IPS-15b (cell line): ENCODE measurements at regions not wholly inside any gene's neighbourhood (a gene's known extent, or its start where the extent isn't known, plus 50 kb on each side); places are given as distances from the start of the nearest gene placed in this dataset.
"Not testable (repeated sequence)": the region's sequence is repeated elsewhere in the genome, so short reads cannot be mapped to it uniquely, and the experiment has no call there.

Experiments
- H3K27me3 ChIP-seq: one replicate; pipeline ENCODE4 v1.6.1; 2013; ENCODE audit warnings: low read length; ENCODE audit not compliant: control insufficient read depth, insufficient read depth
- H3K36me3 ChIP-seq: one replicate; pipeline ENCODE4 v1.6.1; 2013; ENCODE audit warnings: low read length; ENCODE audit not compliant: control insufficient read depth, insufficient read depth
- H3K4me1 ChIP-seq: one replicate; pipeline ENCODE4 v1.6.1; 2013; ENCODE audit warnings: mild to moderate bottlenecking, low read length; ENCODE audit not compliant: control insufficient read depth, insufficient read depth
- H3K4me3 ChIP-seq: one replicate; pipeline ENCODE4 v1.5.1; 2013; ENCODE audit warnings: low read depth, low read length
- H3K9ac ChIP-seq: one replicate; pipeline ENCODE4 v1.6.1; 2013; ENCODE audit warnings: low read depth, mild to moderate bottlenecking, low read length
- H3K9me3 ChIP-seq: one replicate; pipeline ENCODE4 v1.6.1; 2013; ENCODE audit warnings: mild to moderate bottlenecking, low read length; ENCODE audit not compliant: control insufficient read depth, insufficient read depth

DNA sequence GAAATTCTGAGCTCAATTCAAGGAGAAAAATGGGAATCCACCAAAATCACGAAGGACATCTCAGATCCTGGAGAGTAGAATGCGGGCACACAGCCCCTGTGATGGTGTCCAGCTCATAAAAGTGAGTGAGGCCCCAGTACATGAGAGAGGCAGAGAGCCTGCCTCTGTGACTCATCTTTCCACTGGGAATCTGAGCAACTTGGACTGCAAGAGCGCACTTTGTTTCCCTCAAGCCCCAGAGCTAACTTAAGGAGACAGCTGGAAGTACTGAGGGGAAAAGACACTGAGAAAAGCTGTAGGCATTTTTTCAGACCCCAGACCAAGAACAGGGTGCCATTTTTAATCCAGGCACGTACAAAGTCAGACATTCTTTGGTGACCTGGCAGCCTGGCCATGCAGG lies 273.7 kb downstream of the C11orf87 start:
- Histone ChIP-seq H3K36me3 (no peaks in the 10 kb centered on the region), H3K4me3 (no peak overlapping the region), H3K9me3 (peaks cover 4% of the 10 kb centered on the region), H3K4me1 (no peaks in the 10 kb centered on the region), H3K9ac (no peak overlapping the region), H3K27me3 (no peaks in the 10 kb centered on the region)

DNA sequence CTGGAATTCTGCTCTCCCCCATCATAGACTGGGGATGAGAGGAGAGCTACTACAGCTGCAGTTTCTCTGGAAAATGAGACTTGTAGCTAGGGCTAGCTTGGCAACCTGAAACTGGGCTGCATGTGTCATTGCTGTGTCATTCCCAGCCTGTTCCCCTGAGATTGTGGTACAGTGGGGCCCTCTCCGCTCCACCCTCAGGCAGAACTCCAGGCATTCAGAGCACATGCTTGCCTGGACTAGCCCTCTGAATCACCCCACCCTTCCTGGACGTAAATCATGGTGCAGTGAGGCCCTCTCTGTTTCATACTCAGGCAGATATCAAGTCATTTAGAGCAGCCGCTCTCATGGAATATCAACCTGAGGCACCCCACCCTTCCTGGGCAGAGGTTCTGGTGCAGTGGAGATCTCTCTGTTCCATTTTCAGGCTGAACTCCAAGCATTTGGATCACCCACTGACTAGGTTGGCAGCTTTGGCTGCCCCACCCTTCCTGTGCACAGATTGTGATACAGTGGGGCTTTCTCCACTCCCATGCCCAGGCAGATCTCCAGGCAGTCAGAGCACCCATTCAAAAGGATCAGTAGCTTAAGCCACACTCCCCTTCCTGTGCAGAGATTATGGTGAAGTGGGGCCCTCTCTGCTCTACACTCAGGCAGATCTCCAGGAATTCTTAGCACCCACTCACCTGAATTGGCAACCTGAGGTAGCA lies 274.4 kb downstream of the C11orf87 start:
- H3K9ac ChIP-seq: no peak overlapping the region
- H3K27me3 ChIP-seq: no peaks in the 10 kb centered on the region
- H3K4me1 ChIP-seq: no peaks in the 10 kb centered on the region
- no peak overlapping the region for H3K4me3 ChIP-seq
- peaks cover 4% of the 10 kb centered on the region for H3K9me3 ChIP-seq
- no peaks in the 10 kb centered on the region for H3K36me3 ChIP-seq

- H3K36me3 ChIP-seq: no peaks in the 10 kb centered on the region
- no peak overlapping the region for H3K9ac ChIP-seq
- H3K4me3 ChIP-seq: no peak overlapping the region
- peaks cover 4% of the 10 kb centered on the region for H3K9me3 ChIP-seq
- no peaks in the 10 kb centered on the region for H3K27me3 ChIP-seq
- no peaks in the 10 kb centered on the region for H3K4me1 ChIP-seq
Measured at GRCh38 chr11:109697140-109697843, 275.3 kb downstream of the C11orf87 start.

GRCh38 chr11:109698237-109698636 lies 276.2 kb downstream of the C11orf87 start:
- Histone ChIP-seq H3K4me3 (no peak overlapping the region), H3K36me3 (no peaks in the 10 kb centered on the region), H3K4me1 (no peaks in the 10 kb centered on the region), H3K9ac (no peak overlapping the region), H3K27me3 (no peaks in the 10 kb centered on the region), H3K9me3 (peaks cover 4% of the 10 kb centered on the region)

- Histone ChIP-seq H3K9ac (no peak overlapping the region), H3K4me3 (no peak overlapping the region), H3K27me3 (no peaks in the 10 kb centered on the region), H3K9me3 (no peaks in the 10 kb centered on the region), H3K4me1 (no peaks in the 10 kb centered on the region), H3K36me3 (no peaks in the 10 kb centered on the region)
Measured at GRCh38 chr11:109704432-109704831, 282.4 kb downstream of the C11orf87 start.

DNA sequence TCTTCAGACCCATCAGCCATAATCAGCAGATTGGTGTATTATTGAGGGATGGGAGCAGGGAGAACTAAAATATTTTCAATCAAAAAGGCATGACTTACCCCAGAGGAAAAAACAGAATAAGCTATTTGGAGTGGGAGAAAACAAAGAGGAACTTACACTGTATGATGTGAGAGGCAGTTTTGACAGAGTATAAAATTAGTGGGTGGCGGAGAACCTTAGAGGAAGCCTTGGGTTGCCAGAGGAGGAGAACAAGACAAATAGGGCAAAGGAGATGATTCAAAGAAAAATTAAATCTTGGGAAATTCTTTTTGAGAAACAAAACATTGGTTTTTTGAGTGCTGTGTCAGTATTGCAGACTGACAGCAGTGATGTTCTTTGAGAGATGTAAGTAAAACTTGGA lies 285.0 kb downstream of the C11orf87 start:
- H3K27me3 ChIP-seq: no peaks in the 10 kb centered on the region
- H3K9ac ChIP-seq: no peak overlapping the region
- no peak overlapping the region for H3K4me3 ChIP-seq
- no peaks in the 10 kb centered on the region for H3K36me3 ChIP-seq
- no peaks in the 10 kb centered on the region for H3K4me1 ChIP-seq
- H3K9me3 ChIP-seq: no peaks in the 10 kb centered on the region

- no peak overlapping the region for H3K4me3 ChIP-seq
Measured at GRCh38 chr11:109707411-109707810, 285.4 kb downstream of the C11orf87 start.

GRCh38 chr11:109708184-109708583 lies 286.2 kb downstream of the C11orf87 start:
- no peak overlapping the region for H3K4me3 ChIP-seq
- no peaks in the 10 kb centered on the region for H3K9me3 ChIP-seq
- no peaks in the 10 kb centered on the region for H3K4me1 ChIP-seq
- no peaks in the 10 kb centered on the region for H3K36me3 ChIP-seq
- H3K27me3 ChIP-seq: no peaks in the 10 kb centered on the region
- no peak overlapping the region for H3K9ac ChIP-seq

More at GRCh38 chr11:109707411-109707810, 285.4 kb downstream of the C11orf87 start:
- no peaks in the 10 kb centered on the region for H3K9me3 ChIP-seq
- H3K4me1 ChIP-seq: no peaks in the 10 kb centered on the region
- H3K36me3 ChIP-seq: no peaks in the 10 kb centered on the region
- no peak overlapping the region for H3K9ac ChIP-seq
- no peaks in the 10 kb centered on the region for H3K27me3 ChIP-seq

- H3K4me3 ChIP-seq, H3K27me3 ChIP-seq, H3K9me3 ChIP-seq, H3K36me3 ChIP-seq, H3K9ac ChIP-seq, H3K4me1 ChIP-seq: not testable (repeated sequence)
Measured at GRCh38 chr11:109714444-109714843, 292.5 kb downstream of the C11orf87 start.

- not testable (repeated sequence) for H3K27me3 ChIP-seq, H3K9me3 ChIP-seq, H3K4me1 ChIP-seq, H3K4me3 ChIP-seq, H3K36me3 ChIP-seq, H3K9ac ChIP-seq
Measured at GRCh38 chr11:109715424-109715823, 293.4 kb downstream of the C11orf87 start.

DNA sequence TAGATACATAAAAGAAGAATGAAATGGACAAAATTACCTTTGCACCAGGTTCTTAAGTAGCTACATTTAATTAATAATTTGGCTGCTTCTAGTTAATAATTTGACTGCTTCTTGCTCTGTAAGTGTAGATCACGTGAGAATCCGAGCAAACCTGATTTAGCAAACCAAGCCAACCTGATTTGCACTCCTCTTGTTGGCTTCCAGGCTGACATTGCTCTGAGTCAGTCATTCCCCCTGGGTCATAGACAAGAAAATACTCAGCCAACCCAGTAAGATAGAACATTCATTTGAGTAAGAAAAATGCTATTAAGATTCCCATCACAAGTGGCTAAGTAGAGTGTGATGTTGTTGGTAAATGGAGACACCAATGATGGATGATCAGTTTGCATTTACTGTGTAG lies 304.1 kb downstream of the C11orf87 start:
- no peak overlapping the region for H3K9ac ChIP-seq
- H3K9me3 ChIP-seq: no peaks in the 10 kb centered on the region
- H3K4me1 ChIP-seq: no peaks in the 10 kb centered on the region
- H3K4me3 ChIP-seq: no peak overlapping the region
- H3K36me3 ChIP-seq: no peaks in the 10 kb centered on the region
- H3K27me3 ChIP-seq: no peaks in the 10 kb centered on the region

DNA sequence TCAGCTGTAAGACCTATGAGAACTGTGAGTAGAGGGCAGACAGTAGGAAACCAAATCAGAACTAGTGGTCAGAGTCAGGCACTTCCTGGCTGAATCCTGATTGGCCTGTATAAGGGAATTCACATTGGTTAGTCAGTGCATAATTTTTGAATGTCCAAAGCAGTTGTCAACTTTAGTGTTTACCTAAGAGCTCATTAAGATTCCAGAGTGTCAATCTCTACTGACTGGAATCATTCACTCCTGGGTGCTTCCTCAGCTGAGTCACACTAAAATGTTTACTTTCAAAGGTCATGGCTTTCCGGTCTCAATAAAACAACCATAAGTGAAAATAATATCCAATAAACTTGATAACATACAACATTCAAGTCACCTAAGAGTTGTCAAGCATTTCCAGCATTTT lies 306.1 kb downstream of the C11orf87 start:
- H3K9ac ChIP-seq: no peak overlapping the region
- no peaks in the 10 kb centered on the region for H3K27me3 ChIP-seq
- no peaks in the 10 kb centered on the region for H3K4me1 ChIP-seq
- no peak overlapping the region for H3K4me3 ChIP-seq
- no peaks in the 10 kb centered on the region for H3K9me3 ChIP-seq
- H3K36me3 ChIP-seq: no peaks in the 10 kb centered on the region
